MCF 10A (cell line): ENCODE measurements at regions not wholly inside any gene's neighbourhood (a gene's known extent, or its start where the extent isn't known, plus 50 kb on each side); places are given as distances from the start of the nearest gene placed in this dataset.

Experiments used
- BruUV-seq: library from RNA; stranded (reverse); fragments of 400-500 nt; replicated peaks from 2 replicates; lab custom pipeline; 2021; lab: Mats Ljungman, UMichigan
- CTCF ChIA-PET: fragments of 300-600 bp; sonication (Branson Sonifier 250); formaldehyde crosslinking; extraction: SDS; loops from one replicate; lab custom pipeline; 2021; ENCODE audit warnings: antibody characterized with exemption, inconsistent platforms; lab: Yijun Ruan, JAX
- POLR2A ChIA-PET: fragments of 300-600, 350-650 bp; sonication (Branson Sonifier 250); formaldehyde crosslinking; extraction: SDS; loops from one replicate; lab custom pipeline; 2020; ENCODE audit warnings: antibody characterized with exemption, inconsistent platforms; lab: Yijun Ruan, JAX
- DNase-seq: peaks from one replicate; pipeline ENCODE4 v3.0.0-alpha.2; 2018; ENCODE audit not compliant: unreplicated experiment
- H3K27ac Mint-ChIP-seq: one replicate; pipeline ENCODE4 v1.8.0; 2022; ENCODE audit warnings: mild to moderate bottlenecking, low read depth, mixed read lengths; ENCODE audit not compliant: unreplicated experiment
- H3K27me3 Mint-ChIP-seq: one replicate; pipeline ENCODE4 v1.8.0; 2022; ENCODE audit warnings: mixed read lengths; ENCODE audit not compliant: insufficient read depth, unreplicated experiment
- H3K36me3 Mint-ChIP-seq: one replicate; pipeline ENCODE4 v1.8.0; 2022; ENCODE audit warnings: mild to moderate bottlenecking, moderate library complexity, mixed read lengths; ENCODE audit not compliant: insufficient read depth, unreplicated experiment
- H3K4me1 Mint-ChIP-seq: one replicate; pipeline ENCODE4 v1.8.0; 2022; ENCODE audit warnings: mixed read lengths; ENCODE audit not compliant: insufficient read depth, unreplicated experiment
- H3K4me3 Mint-ChIP-seq: one replicate; pipeline ENCODE4 v1.8.0; 2022; ENCODE audit warnings: mild to moderate bottlenecking, moderate library complexity, mixed read lengths; ENCODE audit not compliant: unreplicated experiment
- H3K9me3 Mint-ChIP-seq: one replicate; pipeline ENCODE4 v1.8.0; 2022; ENCODE audit warnings: mixed read lengths; ENCODE audit not compliant: unreplicated experiment
- CTCF ChIP-seq: fragments of 200-600 bp; IDR thresholded peaks from one replicate; pipeline ENCODE4 v1.8.0; 2022; ENCODE audit warnings: antibody characterized with exemption, mild to moderate bottlenecking; ENCODE audit not compliant: unreplicated experiment
- intact Hi-C: fragments of 100-400 bp; cut with micrococcal nuclease; formaldehyde crosslinking; loops from 2 replicates; pipeline ENCODE4 v1.14.1; 2022

- ChIA-PET CTCF (interaction anchor here (0.9 kb wide), 1 partner anchor 57 kb away, joined by 3 read pairs; no protein-coding TSS in a partner anchor), POLR2A (interaction anchor here (1.0 to 1.8 kb wide), 2 partner anchors 19 to 48 kb away, joined by 3 to 7 read pairs; no protein-coding TSS in a partner anchor)
Observed at GRCh38 chr3:194536871-194537637, 50.3 kb upstream of the ATP13A3 start.

More at GRCh38 chr3:194536871-194537637, 50.3 kb upstream of the ATP13A3 start:
- no peak for TF ChIP-seq CTCF
- Mint-ChIP-seq H3K9me3 (peaks cover 8% of the 10 kb centered on the region), H3K27me3 (no peaks in the 10 kb centered on the region), H3K27ac (no peak overlapping the region), H3K36me3 (no peaks in the 10 kb centered on the region), H3K4me3 (no peak overlapping the region), H3K4me1 (peaks cover 11% of the 10 kb centered on the region)
- peak; percentile 72 for DNase-seq
- intact Hi-C loops = no loop called here
- no TSS peak for BruUV-seq
